ENCODE measurements at regions not wholly inside any gene's neighbourhood (a gene's known extent, or its start where the extent isn't known, plus 50 kb on each side); places are given as distances from the start of the nearest gene placed in this dataset.

DNA sequence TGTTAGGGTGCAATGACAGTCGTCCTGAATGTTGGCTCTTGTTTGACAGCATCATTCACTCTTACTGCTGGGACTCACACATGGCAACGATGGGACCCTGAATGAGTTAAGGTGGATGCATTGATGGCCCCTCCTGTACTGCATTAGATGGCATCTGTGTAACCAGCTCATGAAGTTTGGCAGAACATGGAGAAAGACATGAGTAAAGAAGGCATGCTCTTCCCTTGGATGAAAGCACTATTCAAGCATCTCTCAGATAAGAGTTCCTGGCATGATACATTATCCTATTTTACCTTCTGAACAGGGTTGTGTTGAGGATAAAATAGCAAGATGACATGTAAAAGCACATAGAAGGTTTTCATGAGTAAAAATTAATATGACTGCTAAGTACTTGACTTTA lies 142.2 kb upstream of the GAS1 start:
- TF ChIP-seq POLR2AphosphoS5 (IDR thresholded peaks at IDR 0.05; ENCODE audit: low read depth, low read length) (no peak), REST (IDR thresholded peaks at IDR 0.05; ENCODE audit: insufficient read depth in 1 of 2, low read depth in 2 of 2, low read length in 2 of 2) (no peak), FOXP2 (optimal IDR thresholded peaks at IDR 0.05; ENCODE audit: borderline replicate concordance, extremely low read depth, extremely low read length, insufficient read depth) (no peak)

All from PFSK-1 (cell line).